GM12878 (cell line): ENCODE measurements at regions not wholly inside any gene's neighbourhood (a gene's known extent, or its start where the extent isn't known, plus 50 kb on each side); places are given as distances from the start of the nearest gene placed in this dataset.

Experiments used
- ATAC-seq: fragments of 200-7000 bp; cut with Tn5 transposase; 3 replicates; pipeline ENCODE4 v1.9.1; 2020; ENCODE audit warnings: mild to moderate bottlenecking, moderate library complexity
- BruUV-seq: library from RNA; stranded (reverse); fragments of 400-500 nt; replicated peaks from 2 replicates; lab custom pipeline; 2021; lab: Mats Ljungman, UMichigan
- CTCF ChIA-PET: fragments of 300-600 bp; sonication (Branson Sonifier 250); formaldehyde crosslinking; extraction: SDS; loops from one replicate; lab custom pipeline; 2021; ENCODE audit warnings: inconsistent platforms; lab: Yijun Ruan, JAX
- POLR2A ChIA-PET: fragments of 350-600 bp; formaldehyde crosslinking; extraction: SDS; loops from one replicate; lab custom pipeline; 2021; ENCODE audit warnings: inconsistent platforms; lab: Charles Lee
- RAD21 ChIA-PET: fragments of 300-600 bp; sonication (Branson Sonifier 250); formaldehyde crosslinking; loops from one replicate; lab custom pipeline; 2023; ENCODE audit warnings: antibody characterized with exemption; ENCODE audit not compliant: unreplicated experiment; lab: Charles Lee
- SMC1A ChIA-PET: fragments of 300-600 bp; sonication (Branson Sonifier 250); formaldehyde crosslinking; loops from one replicate; lab custom pipeline; 2023; ENCODE audit not compliant: unreplicated experiment, uncharacterized antibody; lab: Charles Lee
- DNase-seq: peaks from one replicate; pipeline ENCODE4 v3.0.0-alpha.2; 2011; ENCODE audit warnings: low read depth, low spot score
- FAIRE-seq: peaks from 3 replicates; lab custom pipeline; 2011; peaks lifted over from hg19 to GRCh38; lab: Jason Lieb, UNC
- H2AFZ ChIP-seq: 2 replicates; pipeline ENCODE4 v1.6.0; 2011; ENCODE audit warnings: low read depth, low read length, control low read depth; ENCODE audit not compliant: control insufficient read depth
- H3K27ac ChIP-seq: 2 replicates; pipeline ENCODE4 v1.5.1; 2011; ENCODE audit warnings: control low read depth; ENCODE audit not compliant: control insufficient read depth, insufficient read depth
- H3K27me3 ChIP-seq, 2 experiments: replicated peaks in 1 of 2; 2 replicates each; pipeline versions ENCODE4 v1.6.0 to v1.6.1; 2011; ENCODE audit warnings: low read length in 1 of 2; ENCODE audit not compliant: control insufficient read depth in 2 of 2, insufficient read depth in 2 of 2
- H3K36me3 ChIP-seq, 2 experiments: 2 replicates each; pipeline ENCODE4 v1.5.1; 2011; ENCODE audit warnings: low read length in 1 of 2; ENCODE audit not compliant: control insufficient read depth in 2 of 2, insufficient read depth in 2 of 2
- H3K4me1 ChIP-seq: 2 replicates; pipeline ENCODE4 v1.6.1; 2011; ENCODE audit warnings: mild to moderate bottlenecking, low read length, moderate library complexity, mixed read lengths; ENCODE audit not compliant: control insufficient read depth, insufficient read depth
- H3K4me2 ChIP-seq: 2 replicates; pipeline ENCODE4 v1.6.0; 2011; ENCODE audit warnings: control low read depth; ENCODE audit not compliant: control insufficient read depth, insufficient read depth
- H3K4me3 ChIP-seq: fragments of 200-600 bp; sonication (generic); 2 replicates; pipeline ENCODE4 v1.5.1; 2016
- H3K79me2 ChIP-seq: 2 replicates; pipeline ENCODE4 v1.6.0; 2011; ENCODE audit warnings: low read length; ENCODE audit not compliant: control insufficient read depth, insufficient read depth
- H3K9ac ChIP-seq: 2 replicates; pipeline ENCODE4 v1.8.0; 2011; ENCODE audit warnings: low read length, control low read depth, mixed read lengths; ENCODE audit not compliant: control insufficient read depth, insufficient read depth
- H3K9me3 ChIP-seq: replicated peaks from 3 replicates; pipeline ENCODE4 v1.5.1; 2011; ENCODE audit warnings: mild to moderate bottlenecking, low read length; ENCODE audit not compliant: control insufficient read depth, insufficient read depth
- H4K20me1 ChIP-seq: 2 replicates; pipeline ENCODE4 v1.6.0; 2011; ENCODE audit not compliant: control insufficient read depth, insufficient read depth
- ATF2 ChIP-seq: IDR thresholded peaks from 2 replicates; pipeline ENCODE4 v1.6.1; 2012; ENCODE audit warnings: low read length, inconsistent platforms
- CHD2 ChIP-seq: IDR thresholded peaks from 2 replicates; pipeline ENCODE4 v1.6.1; 2011; ENCODE audit warnings: low read depth, low read length, improper control_type of control experiment, borderline replicate concordance
- CREM ChIP-seq: IDR thresholded peaks from 2 replicates; pipeline ENCODE4 v1.6.1; 2014; ENCODE audit warnings: antibody characterized with exemption, low read depth
- IRF5 ChIP-seq: fragments of 450-650 bp; IDR thresholded peaks from 2 replicates; pipeline ENCODE4 v1.6.1; 2017; ENCODE audit warnings: borderline replicate concordance
- JUNB ChIP-seq: IDR thresholded peaks from 2 replicates; pipeline ENCODE4 v1.6.1; 2016; ENCODE audit warnings: antibody characterized with exemption, mild to moderate bottlenecking
- MYC ChIP-seq: IDR thresholded peaks from 2 replicates; pipeline ENCODE4 v1.6.1; 2011; ENCODE audit warnings: mild to moderate bottlenecking, low read length, moderate library complexity, inconsistent platforms; ENCODE audit not compliant: insufficient read depth, insufficient replicate concordance, insufficient read length, severe bottlenecking
- RELB ChIP-seq: fragments of 450-650 bp; IDR thresholded peaks from 2 replicates; pipeline ENCODE4 v1.6.1; 2017; ENCODE audit warnings: low read depth, mild to moderate bottlenecking, moderate library complexity
- SREBF2 ChIP-seq: IDR thresholded peaks from 2 replicates; pipeline ENCODE4 v1.6.1; 2012; ENCODE audit warnings: mild to moderate bottlenecking, low read length
- STAT1 ChIP-seq: fragments of 450-650 bp; conservative IDR thresholded peaks from 2 replicates; pipeline ENCODE4 v1.6.1; 2014; ENCODE audit warnings: antibody characterized with exemption, mild to moderate bottlenecking
- YBX1 ChIP-seq: fragments of 450-650 bp; IDR thresholded peaks from 2 replicates; pipeline ENCODE4 v1.6.1; 2016; ENCODE audit warnings: antibody characterized with exemption
- ZBED1 ChIP-seq: IDR thresholded peaks from 2 replicates; pipeline ENCODE4 v1.6.1; 2016; ENCODE audit warnings: borderline replicate concordance
- WGBS: methylation state at CpG from one replicate; pipeline ENCODE4 v1.1.6; 2016; ENCODE audit warnings: low lambda C conversion rate; ENCODE audit not compliant: insufficient replicate concordance, insufficient coverage; ENCODE audit errors: missing lambda C conversion rate; 5-methylcytosine and 5-hydroxymethylcytosine counted together
- in situ Hi-C: fragments of 300-500 bp; cut with MboI; formaldehyde crosslinking; loops from 9 replicates; pipeline ENCODE4 v1.14.3; 2018; ENCODE audit warnings: mixed read lengths
- intact Hi-C: fragments of 100-400 bp; cut with micrococcal nuclease; formaldehyde crosslinking; loops from one replicate; pipeline ENCODE4 v1.14.2; 2022; ENCODE audit not compliant: unreplicated experiment

- H2AFZ ChIP-seq = no peak overlapping the region
- RAD21 ChIA-PET = interaction anchor here (5.7 kb wide), 1 partner anchor 1176 kb away, joined by 132 read pairs; no protein-coding TSS in a partner anchor
- 58% methylated on average over 5 of the region's 5 CpGs for WGBS
- no peaks in the 10 kb centered on the region for H3K36me3 ChIP-seq
- no peak for ATAC-seq
- H3K79me2 ChIP-seq = no peaks in the 10 kb centered on the region
- in situ Hi-C loops (loop anchor here (5.0 kb wide), 2 partner anchors 1181 to 1431 kb away; no protein-coding TSS in a partner anchor), intact Hi-C loops (loop anchor here (10.0 kb wide), 2 partner anchors 344 to 1284 kb away; no protein-coding TSS in a partner anchor)
- no peak overlapping the region for H3K4me2 ChIP-seq
- CTCF ChIA-PET = interaction anchor here (0.6 to 10.8 kb wide), 6 partner anchors 14 to 1431 kb away, joined by 3 to 311 read pairs (median 4); no protein-coding TSS in a partner anchor
- SMC1A ChIA-PET = interaction anchor here (1.1 to 6.0 kb wide), 2 partner anchors 1175 to 1429 kb away, joined by 4 to 130 read pairs; no protein-coding TSS in a partner anchor
- H3K27ac ChIP-seq = no peak overlapping the region
- no peak for DNase-seq
- H3K4me3 ChIP-seq = no peak overlapping the region
- BruUV-seq = no TSS peak
- no peak for FAIRE-seq
- TF ChIP-seq SREBF2 (no peak), MYC (no peak), STAT1 (no peak), YBX1 (no peak), ZBED1 (no peak), CREM (no peak), CHD2 (no peak), ATF2 (no peak), IRF5 (no peak), RELB (no peak), JUNB (no peak)
- POLR2A ChIA-PET = no interaction called here
- H4K20me1 ChIP-seq = no peaks in the 10 kb centered on the region
- peaks cover 1 to 2% of the 10 kb centered on the region in 2 experiments; a peak in 1 of 4 replicates for H3K27me3 ChIP-seq
- no peaks in the 10 kb centered on the region for H3K4me1 ChIP-seq
- H3K9me3 ChIP-seq = no peaks in the 10 kb centered on the region
- H3K9ac ChIP-seq = no peak overlapping the region
Observed at GRCh38 chr2:198311020-198311419, 506.6 kb downstream of the PLCL1 start.
